ENCODE measurements at regions not wholly inside any gene's neighbourhood (a gene's known extent, or its start where the extent isn't known, plus 50 kb on each side); places are given as distances from the start of the nearest gene placed in this dataset.
A peak's percentile ranks its signal among the peaks of the same experiment; 100 is the strongest.
"Not testable (repeated sequence)": the region's sequence is repeated elsewhere in the genome, so short reads cannot be mapped to it uniquely, and the experiment has no call there.

DNA sequence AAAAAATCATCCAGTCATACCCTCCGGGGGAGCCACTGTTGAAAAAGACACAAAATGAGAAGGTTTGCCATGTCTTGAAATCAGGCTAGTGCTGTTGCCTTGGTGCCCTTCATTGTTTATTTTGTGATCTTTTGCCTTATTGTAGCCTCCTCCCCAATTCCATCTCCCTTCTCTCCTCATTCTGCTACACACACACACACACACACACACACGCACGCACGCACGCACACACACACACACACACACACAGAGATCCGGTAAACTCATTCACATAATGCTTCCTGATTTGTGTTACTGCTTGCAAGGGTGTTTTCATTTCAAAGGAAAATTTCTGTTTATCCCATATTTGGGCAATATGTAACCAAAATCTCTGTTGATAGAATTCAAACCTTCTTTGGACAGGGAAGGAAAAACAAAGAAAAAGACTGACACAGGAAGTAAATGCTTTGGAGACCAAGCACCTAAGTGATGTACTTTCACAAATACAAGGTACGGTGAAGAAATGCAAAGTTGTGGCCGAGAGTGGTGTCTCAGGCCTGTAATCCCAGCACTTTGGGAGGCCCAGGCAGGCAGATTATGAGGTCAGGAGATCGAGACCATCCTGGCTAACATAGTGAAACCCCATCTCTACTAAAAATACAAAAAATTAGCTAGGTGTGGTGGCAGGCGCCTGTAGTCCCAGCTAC, 141.1 kb upstream of the CDK13 start:
- DNase-seq (ENCODE audit: low read depth in 1 of 2, low spot score in 2 of 2), result no peak
- Histone ChIP-seq H3K36me3 (no peaks in the 10 kb centered on the region), H3K27ac (no peak overlapping the region), H3K4me1 (replicated peaks) (peaks cover 13% of the 10 kb centered on the region), H3K27me3 (replicated peaks) (no peaks in the 10 kb centered on the region; the same call in 1 of the 2 replicates), H3K4me3 (no peak overlapping the region), H3K9me3 (replicated peaks) (no peaks in the 10 kb centered on the region)

DNA sequence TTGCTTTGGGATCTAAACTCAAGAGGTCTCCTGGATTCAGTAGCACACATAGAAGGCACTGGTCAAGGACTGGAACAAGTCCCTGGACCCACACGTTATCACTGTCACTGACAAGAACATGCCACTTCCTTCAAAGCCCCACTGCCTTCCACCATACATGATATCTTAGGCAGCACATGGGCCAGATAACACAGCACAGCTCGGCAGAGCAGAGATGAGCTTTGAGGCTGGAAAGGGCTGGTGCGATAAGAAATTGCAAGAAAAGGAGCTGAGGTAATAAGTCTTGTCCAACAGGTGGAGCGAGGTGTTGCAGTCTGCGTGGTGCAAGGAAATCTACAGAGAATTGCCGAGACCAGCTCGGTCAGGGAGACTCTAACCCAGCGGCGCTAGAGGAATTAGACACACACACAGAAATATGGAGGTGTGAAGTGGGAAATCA, 139.8 kb upstream of the CDK13 start:
- Histone ChIP-seq H3K27me3 (replicated peaks) (peaks cover 3% of the 10 kb centered on the region; the same call in 1 of the 2 replicates), H3K27ac (no peak overlapping the region), H3K36me3 (no peaks in the 10 kb centered on the region), H3K9me3 (replicated peaks) (no peaks in the 10 kb centered on the region), H3K4me1 (replicated peaks) (peaks cover 13% of the 10 kb centered on the region), H3K4me3 (no peak overlapping the region)
- no peak for DNase-seq (ENCODE audit: low read depth in 1 of 2, low spot score in 2 of 2)

DNA sequence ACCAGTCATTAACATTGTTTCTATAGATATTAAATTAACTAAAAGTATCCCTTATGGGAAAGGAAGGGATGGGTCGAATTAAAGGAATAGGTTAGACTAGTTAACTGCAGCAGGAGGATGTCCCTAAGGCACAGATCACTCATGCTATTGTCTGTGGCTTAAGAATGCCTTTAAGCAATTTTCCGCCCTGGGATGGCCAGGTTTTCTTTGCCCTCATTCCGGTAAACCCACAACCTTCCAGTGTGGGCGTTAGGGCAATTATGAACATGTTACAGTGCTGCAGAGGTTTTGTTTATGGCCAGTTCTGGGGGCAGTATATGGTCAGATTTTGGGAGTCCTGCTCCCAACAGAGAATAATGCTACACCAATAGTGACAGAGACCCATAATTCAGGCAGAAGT, 139.3 kb upstream of the CDK13 start:
- H3K27ac ChIP-seq, result no peak overlapping the region
- peaks cover 8% of the 10 kb centered on the region; the same call in 1 of the 2 replicates for H3K27me3 ChIP-seq (replicated peaks)
- H3K9me3 ChIP-seq (replicated peaks), result no peaks in the 10 kb centered on the region
- H3K36me3 ChIP-seq, result no peaks in the 10 kb centered on the region
- H3K4me1 ChIP-seq (replicated peaks), result peaks cover 13% of the 10 kb centered on the region
- DNase-seq (ENCODE audit: low read depth in 1 of 2, low spot score in 2 of 2), result no peak
- H3K4me3 ChIP-seq, result no peak overlapping the region

DNA sequence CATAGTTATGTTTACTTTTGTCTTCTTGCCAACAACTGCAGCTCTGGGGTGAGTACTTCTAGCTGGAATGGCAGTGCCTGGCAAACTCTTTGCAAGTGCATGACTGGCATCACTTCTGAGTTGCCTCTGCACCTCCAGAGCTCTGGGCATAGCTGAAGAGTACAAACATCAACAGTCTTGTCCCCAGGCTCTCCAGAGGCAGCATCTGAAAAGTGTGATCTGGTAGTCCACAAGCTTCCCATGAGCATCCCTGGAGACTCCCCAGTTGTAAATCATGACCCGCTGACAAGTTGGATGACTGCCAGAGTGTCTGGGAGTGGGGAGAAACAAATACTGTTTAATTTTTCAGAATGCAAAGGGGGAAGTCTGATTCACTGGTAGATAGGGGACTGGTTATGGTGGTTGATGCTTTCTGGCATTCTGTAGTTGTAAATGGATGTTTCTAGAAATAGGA, 138.9 kb upstream of the CDK13 start:
- Histone ChIP-seq H3K9me3 (replicated peaks) (no peaks in the 10 kb centered on the region), H3K27me3 (replicated peaks) (peaks cover 13% of the 10 kb centered on the region), H3K27ac (no peak overlapping the region), H3K4me3 (no peak overlapping the region), H3K4me1 (replicated peaks) (peaks cover 13% of the 10 kb centered on the region), H3K36me3 (no peaks in the 10 kb centered on the region)
- peak; percentile 53 to 57 for DNase-seq (ENCODE audit: low read depth in 1 of 2, low spot score in 2 of 2)

DNA sequence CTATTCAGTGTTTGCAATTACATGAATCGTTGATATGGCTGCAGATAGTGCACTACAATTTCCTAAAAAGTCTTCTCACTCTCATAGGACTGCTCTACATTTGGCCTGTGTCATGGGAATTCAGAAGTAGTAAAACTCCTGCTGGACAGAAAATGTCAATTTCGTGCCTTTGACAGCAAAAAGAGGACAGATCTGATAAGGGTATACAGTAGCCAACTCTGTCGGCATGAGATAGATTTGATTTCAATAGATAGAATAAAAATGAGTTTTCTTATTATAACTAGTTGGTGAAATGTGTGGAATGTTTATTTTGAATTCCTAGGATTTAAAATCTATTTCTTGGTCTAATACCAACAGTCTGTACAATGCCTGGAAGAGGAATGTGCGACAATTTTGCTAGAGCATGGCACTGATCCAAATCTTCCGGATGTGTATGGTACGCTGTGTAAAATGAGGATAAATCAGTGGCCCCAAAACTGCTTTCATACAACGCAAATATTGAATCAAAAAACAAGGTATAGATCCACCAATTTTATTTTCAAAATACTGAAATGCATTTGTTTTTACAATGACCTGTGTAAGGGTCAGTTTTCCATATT, 133.5 kb upstream of the CDK13 start:
- H3K27me3 ChIP-seq (replicated peaks), result peaks cover 48% of the 10 kb centered on the region

DNA sequence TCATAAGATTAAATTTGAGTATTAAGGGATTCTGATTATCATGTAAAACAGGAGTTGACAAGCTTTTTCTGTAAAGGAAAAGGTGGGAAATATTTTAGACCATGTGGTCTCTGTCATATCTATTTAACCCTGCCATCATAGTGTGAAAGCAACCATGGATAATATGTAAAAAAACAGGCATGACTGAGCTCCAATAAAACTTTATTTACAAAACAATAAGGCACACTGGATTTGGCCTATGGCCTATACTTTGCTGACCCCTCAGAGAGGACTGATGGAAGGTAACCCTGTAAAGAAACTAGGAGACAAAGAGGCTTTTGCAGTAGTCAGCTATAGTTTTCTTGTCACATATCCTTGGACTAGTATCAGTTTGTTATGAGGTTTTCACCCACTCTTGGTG, 130.5 kb upstream of the CDK13 start:
- H3K27me3 ChIP-seq (replicated peaks), result peaks cover 51% of the 10 kb centered on the region
- no peaks in the 10 kb centered on the region for H3K9me3 ChIP-seq (replicated peaks)
- no peaks in the 10 kb centered on the region for H3K36me3 ChIP-seq
- H3K4me3 ChIP-seq, result no peak overlapping the region
- no peaks in the 10 kb centered on the region for H3K4me1 ChIP-seq (replicated peaks)
- no peak overlapping the region for H3K27ac ChIP-seq
- DNase-seq (ENCODE audit: low read depth in 1 of 2, low spot score in 2 of 2), result no peak

More for the DNA sequence above, 133.5 kb upstream of the CDK13 start:
- peaks cover 2% of the 10 kb centered on the region for H3K4me1 ChIP-seq (replicated peaks)
- H3K9me3 ChIP-seq (replicated peaks), result no peaks in the 10 kb centered on the region
- no peaks in the 10 kb centered on the region for H3K36me3 ChIP-seq
- no peak for DNase-seq (ENCODE audit: low read depth in 1 of 2, low spot score in 2 of 2)
- no peak overlapping the region for H3K27ac ChIP-seq
- H3K4me3 ChIP-seq, result no peak overlapping the region

DNA sequence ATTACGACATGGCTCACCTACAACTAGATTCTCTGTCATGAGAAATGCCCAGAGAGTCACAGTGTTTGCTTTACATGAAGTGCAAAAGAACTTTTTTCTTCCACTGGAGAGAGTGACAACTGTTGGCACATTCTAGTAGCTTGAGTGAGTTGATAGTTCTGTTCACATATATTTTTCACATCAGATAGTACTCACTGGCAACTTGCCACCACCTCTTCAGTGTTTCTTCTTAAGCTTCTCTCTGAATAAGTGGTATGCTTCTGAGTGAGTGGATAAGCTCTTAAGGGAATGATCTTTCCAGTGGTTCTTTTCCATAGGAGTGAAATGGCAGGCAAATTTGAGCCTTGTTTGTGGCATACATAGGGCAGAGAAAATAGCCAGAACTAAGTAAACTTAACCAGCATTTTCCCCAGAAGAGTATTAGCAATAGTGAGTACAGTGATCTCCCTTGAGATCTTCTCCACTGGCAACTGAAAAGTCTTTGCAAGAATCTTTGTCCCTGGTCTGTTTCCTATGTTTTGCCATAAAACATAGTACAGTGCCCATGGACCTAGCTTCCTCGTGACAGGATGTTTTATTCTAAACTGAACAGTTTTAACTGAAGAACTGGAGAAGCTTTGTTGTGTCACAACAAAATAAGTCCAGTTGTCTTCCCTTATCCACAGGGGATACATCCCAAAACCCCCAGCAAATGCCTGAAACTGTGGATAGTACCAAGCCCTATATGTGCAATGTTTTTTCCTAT, 125.4 kb upstream of the CDK13 start:
- Histone ChIP-seq H3K36me3 (no peaks in the 10 kb centered on the region), H3K27me3 (replicated peaks) (peaks cover 34% of the 10 kb centered on the region), H3K9me3 (replicated peaks) (no peaks in the 10 kb centered on the region), H3K27ac (no peak overlapping the region), H3K4me3 (no peak overlapping the region), H3K4me1 (replicated peaks) (no peaks in the 10 kb centered on the region)
- DNase-seq (ENCODE audit: low read depth in 1 of 2, low spot score in 2 of 2), result no peak

DNA sequence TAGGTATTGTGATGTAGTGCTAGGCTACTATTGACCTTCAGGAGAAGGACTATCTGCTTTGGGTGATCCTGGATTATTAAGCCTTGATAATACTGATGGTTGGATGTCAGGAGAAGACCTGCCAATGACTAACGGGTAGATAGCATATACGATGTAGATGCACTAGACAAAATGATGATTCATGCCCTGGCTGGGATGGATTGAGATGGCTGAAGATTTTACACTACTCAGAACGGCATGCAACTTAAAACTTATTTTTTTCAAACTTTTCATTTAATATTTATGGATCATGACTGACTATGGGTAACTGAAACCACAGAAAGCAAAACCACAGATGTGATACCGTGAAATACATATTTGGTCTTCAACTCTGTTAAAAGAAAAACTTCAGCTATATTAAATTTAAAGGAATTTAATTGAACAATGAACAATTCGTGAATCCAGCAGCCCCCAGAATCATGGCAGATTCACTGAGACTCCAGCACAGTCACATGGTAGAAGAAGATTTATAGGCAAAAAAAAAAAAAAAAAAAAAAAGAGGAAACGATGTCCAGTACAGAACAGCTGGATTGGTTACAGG, 124.6 kb upstream of the CDK13 start:
- Histone ChIP-seq H3K27me3 (replicated peaks) (peaks cover 32% of the 10 kb centered on the region), H3K36me3 (no peaks in the 10 kb centered on the region), H3K4me3 (no peak overlapping the region), H3K27ac (no peak overlapping the region), H3K9me3 (replicated peaks) (no peaks in the 10 kb centered on the region), H3K4me1 (replicated peaks) (no peaks in the 10 kb centered on the region)
- DNase-seq (ENCODE audit: low read depth in 1 of 2, low spot score in 2 of 2), result no peak

DNA sequence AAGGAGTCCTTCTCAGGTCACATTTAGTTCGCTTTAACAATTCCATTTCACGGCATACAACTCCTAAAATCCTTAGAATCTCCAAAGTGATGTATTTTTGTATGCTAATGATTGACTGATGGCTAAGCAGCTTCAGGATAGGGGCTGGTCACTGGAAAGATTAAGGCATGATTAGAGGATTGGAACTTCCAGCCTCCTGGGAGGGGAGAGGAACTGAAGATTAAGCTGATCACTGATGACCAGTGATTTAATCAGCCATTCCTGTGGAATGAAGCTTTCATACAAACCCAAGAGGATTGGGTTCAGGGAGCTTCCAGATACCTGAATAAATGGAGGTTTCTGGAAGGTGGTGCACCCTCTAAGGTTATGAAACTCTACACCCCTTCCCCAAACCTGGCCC, 123.9 kb upstream of the CDK13 start:
- Histone ChIP-seq H3K27me3 (replicated peaks) (peaks cover 29% of the 10 kb centered on the region), H3K27ac (no peak overlapping the region), H3K4me3 (no peak overlapping the region), H3K4me1 (replicated peaks) (no peaks in the 10 kb centered on the region), H3K36me3 (no peaks in the 10 kb centered on the region), H3K9me3 (replicated peaks) (no peaks in the 10 kb centered on the region)
- DNase-seq (ENCODE audit: low read depth in 1 of 2, low spot score in 2 of 2), result no peak

DNA sequence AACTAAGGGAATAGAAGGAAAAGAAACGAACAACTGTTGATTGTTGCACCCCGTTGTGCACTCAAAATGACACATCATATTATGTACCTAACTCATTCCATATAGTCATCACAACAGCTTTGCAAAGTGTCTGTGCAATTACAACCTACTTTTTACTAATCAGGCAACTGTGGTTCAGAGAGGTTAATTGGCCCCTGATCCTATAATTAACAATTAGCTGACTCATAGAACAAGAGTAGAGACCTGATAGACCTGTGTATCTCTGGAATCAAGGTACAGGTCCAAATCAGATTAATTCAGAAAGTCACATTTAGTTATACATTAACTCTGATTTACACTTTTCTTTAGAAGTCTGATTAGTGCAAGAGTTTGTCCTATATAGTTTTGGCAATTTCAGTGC, 122.5 kb upstream of the CDK13 start:
- DNase-seq (ENCODE audit: low read depth in 1 of 2, low spot score in 2 of 2), result no peak
- H3K36me3 ChIP-seq, result no peaks in the 10 kb centered on the region
- no peaks in the 10 kb centered on the region for H3K4me1 ChIP-seq (replicated peaks)
- H3K4me3 ChIP-seq, result no peak overlapping the region
- H3K9me3 ChIP-seq (replicated peaks), result no peaks in the 10 kb centered on the region
- peaks cover 40% of the 10 kb centered on the region for H3K27me3 ChIP-seq (replicated peaks)
- H3K27ac ChIP-seq, result no peak overlapping the region

DNA sequence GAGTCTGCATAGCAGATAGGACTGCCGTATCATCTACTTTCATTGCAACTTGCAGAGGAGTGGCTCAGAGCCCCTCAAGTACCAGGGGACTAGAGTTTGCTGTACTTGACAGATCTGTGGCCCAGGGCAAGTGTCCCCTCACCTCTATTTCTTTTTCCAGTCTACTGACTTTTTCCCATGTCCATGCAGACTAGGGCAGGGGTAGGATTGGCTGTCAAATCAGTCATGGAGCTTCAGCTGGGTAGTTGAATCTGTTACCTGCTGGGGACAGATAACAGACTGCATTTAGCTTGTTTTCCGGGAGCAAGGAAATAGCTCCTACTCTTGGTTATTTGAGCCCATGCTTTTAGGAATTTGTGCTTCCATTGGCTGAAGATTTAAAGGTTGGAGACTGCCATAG, 121.0 kb upstream of the CDK13 start:
- no peaks in the 10 kb centered on the region for H3K36me3 ChIP-seq
- H3K27ac ChIP-seq, result no peak overlapping the region
- peaks cover 44% of the 10 kb centered on the region for H3K27me3 ChIP-seq (replicated peaks)
- H3K9me3 ChIP-seq (replicated peaks), result no peaks in the 10 kb centered on the region
- no peak overlapping the region for H3K4me3 ChIP-seq
- H3K4me1 ChIP-seq (replicated peaks), result no peaks in the 10 kb centered on the region
- DNase-seq (ENCODE audit: low read depth in 1 of 2, low spot score in 2 of 2), result no peak

DNA sequence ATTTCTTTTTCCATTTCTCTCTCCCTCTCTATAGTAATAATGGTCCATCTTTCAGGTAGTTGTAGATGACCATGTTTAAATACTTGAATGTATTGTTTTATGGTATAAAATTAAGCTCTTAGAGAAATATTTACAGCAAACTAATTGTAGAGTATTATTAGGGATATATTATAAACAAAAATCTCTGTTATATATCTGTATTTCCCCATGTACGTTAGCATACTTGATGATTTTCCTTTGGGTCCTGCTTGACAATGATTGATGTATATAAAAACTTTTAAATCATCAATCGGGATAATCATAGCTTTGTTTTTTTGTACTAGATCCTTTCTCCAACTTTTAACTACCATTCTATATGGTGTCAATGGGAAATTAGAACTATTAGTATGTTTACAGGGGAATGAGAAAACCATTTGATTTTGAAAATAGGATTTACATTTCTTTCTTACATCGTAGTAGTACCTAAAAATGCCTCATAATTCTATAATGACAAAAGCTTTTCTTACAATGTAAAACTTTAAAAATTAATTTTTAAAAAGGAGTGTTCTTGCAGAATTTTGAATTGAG, 117.5 kb upstream of the CDK13 start:
- H3K27me3 ChIP-seq (replicated peaks), result peaks cover 23% of the 10 kb centered on the region
- H3K9me3 ChIP-seq (replicated peaks), result no peaks in the 10 kb centered on the region
- H3K36me3 ChIP-seq, result no peaks in the 10 kb centered on the region
- no peaks in the 10 kb centered on the region for H3K4me1 ChIP-seq (replicated peaks)
- DNase-seq (ENCODE audit: low read depth in 1 of 2, low spot score in 2 of 2), result no peak
- H3K4me3 ChIP-seq, result peak overlapping the region; percentile 32; the same call in 1 of the 2 replicates
- no peak overlapping the region for H3K27ac ChIP-seq

DNA sequence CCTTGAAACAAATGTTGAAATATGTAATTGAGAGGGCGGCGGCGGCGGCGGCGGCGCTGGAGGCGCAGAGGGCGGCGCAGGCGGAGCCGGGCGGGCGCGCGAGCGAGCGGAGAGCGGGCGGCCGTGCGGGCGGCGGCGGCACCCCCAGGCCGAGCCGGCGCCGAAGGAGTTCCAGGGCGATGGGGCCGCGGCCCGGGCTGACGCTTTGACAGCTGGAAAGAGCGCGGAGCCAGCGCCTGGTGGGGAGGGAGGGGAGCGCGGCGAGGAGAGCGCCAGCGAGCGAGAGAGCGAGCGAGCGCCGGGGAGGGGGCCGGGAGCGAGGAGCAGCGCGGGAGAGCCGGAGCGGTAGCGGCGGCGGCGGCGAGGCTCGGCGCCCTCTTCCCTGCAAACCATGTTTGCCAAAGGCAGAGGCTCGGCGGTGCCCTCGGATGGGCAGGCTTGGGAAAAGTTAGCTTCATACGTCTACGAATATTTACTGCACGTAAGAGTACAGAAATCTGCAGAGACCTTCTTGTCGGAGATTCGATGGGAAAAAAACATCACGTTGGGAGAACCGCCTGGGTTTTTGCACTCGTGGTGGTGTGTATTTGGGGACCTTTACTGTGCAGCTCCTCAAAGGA, 116.8 kb upstream of the CDK13 start:
- Histone ChIP-seq H3K27me3 (replicated peaks) (peaks cover 23% of the 10 kb centered on the region), H3K4me3 (peak overlapping the region; percentile 32)
- H3K27ac ChIP-seq; H3K9me3 ChIP-seq (replicated peaks); H3K36me3 ChIP-seq; H3K4me1 ChIP-seq (replicated peaks): not testable (repeated sequence)
- peak; percentile 44 to 69 for DNase-seq (ENCODE audit: low read depth in 1 of 2, low spot score in 2 of 2)
